Mammary epithelial cell (primary cell): ENCODE measurements at regions not wholly inside any gene's neighbourhood (a gene's known extent, or its start where the extent isn't known, plus 50 kb on each side); places are given as distances from the start of the nearest gene placed in this dataset.

ENCODE experiments used
- EZH2 ChIP-seq: IDR thresholded peaks from 2 replicates; pipeline ENCODE4 v1.6.1; 2012; ENCODE audit warnings: low read length, inconsistent platforms, borderline replicate concordance
- TF ChIP-seq, protein P1 (sequence below), 2 donors: IDR thresholded peaks in 1 of 2; conservative IDR thresholded peaks in 1 of 2; 2 replicates each; pipeline ENCODE4 v1.5.1; 2011 to 2012; ENCODE audit warnings: inconsistent platforms in 2 of 2, low read length in 2 of 2, mild to moderate bottlenecking in 2 of 2, control low read depth in 1 of 2, low read depth in 1 of 2; ENCODE audit not compliant: insufficient read depth in 1 of 2; ENCODE audit errors: extremely low read depth in 1 of 2

DNA sequence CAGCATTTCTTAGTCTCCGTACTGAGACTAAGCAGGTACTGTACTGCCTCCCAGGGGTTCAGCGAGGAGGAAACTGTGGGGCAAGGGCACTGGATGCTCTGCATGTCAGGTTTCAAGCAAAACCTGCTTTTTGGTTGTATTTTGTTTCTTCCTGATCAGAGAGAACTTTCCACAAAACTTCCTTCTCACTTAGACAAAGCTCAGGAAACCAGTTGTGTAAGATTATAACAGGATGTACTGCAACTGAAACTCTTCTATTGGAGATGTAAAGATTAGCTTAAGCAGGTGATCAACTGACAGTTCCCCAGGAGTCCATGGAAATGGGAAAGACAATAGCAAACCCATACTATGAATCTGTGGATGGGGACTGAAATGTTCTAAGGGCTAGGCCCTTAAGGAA is 67.3 kb downstream of the PLCE1 start:
- TF ChIP-seq, protein P1, sequence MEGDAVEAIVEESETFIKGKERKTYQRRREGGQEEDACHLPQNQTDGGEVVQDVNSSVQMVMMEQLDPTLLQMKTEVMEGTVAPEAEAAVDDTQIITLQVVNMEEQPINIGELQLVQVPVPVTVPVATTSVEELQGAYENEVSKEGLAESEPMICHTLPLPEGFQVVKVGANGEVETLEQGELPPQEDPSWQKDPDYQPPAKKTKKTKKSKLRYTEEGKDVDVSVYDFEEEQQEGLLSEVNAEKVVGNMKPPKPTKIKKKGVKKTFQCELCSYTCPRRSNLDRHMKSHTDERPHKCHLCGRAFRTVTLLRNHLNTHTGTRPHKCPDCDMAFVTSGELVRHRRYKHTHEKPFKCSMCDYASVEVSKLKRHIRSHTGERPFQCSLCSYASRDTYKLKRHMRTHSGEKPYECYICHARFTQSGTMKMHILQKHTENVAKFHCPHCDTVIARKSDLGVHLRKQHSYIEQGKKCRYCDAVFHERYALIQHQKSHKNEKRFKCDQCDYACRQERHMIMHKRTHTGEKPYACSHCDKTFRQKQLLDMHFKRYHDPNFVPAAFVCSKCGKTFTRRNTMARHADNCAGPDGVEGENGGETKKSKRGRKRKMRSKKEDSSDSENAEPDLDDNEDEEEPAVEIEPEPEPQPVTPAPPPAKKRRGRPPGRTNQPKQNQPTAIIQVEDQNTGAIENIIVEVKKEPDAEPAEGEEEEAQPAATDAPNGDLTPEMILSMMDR (conservative IDR thresholded peaks at IDR 0.05 in 1 of 2, IDR thresholded peaks at IDR 0.05 in 1 of 2; ENCODE audit: extremely low read depth in 1 of 2, insufficient read depth in 1 of 2, low read depth in 1 of 2, low read length in 2 of 2): no peak
- no peak for TF ChIP-seq EZH2
